ENCODE measurements at regions not wholly inside any gene's neighbourhood (a gene's known extent, or its start where the extent isn't known, plus 50 kb on each side); places are given as distances from the start of the nearest gene placed in this dataset.
A peak's percentile ranks its signal among the peaks of the same experiment; 100 is the strongest.
"Not testable (repeated sequence)": the region's sequence is repeated elsewhere in the genome, so short reads cannot be mapped to it uniquely, and the experiment has no call there.

DNA sequence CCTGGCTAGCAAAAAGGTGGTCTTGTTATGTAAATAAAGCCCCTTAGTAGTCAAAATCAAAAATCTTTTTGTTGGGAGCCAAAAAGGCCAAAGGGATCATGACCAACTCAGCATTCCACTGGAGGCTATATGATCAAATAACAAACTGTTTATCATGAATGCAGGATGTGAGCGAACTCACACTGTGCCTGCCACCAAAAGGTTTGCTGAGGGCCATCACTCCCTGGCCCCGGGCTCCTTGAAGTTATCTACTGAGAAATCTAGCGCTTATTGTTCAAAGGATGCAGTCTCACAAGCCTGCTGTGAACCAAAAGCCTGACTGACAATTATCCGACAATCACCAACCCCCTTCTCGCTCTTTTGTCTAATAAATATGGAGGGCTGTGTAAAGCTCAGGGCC is 107.2 kb upstream of the DDHD1 start:
- DNase-seq: no peak

DNA sequence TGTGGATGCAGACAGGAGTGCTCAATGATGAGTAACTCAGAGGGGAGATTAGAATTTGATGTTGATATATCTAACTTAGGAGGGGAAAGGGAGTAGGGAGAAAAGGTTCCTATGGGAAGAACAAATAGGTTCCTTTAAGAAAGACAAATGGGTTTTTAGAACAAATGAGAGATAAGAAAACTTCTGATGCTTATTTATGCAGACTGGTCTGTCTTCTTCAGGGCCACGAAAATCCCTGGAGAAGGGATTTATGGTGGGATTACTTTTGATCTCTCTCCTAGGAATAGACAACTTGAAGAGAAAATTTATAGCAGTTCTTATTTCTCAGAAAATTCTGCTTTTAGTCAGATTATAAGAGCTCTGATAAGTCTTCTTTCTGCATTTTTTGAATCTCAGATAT is 99.0 kb upstream of the DDHD1 start:
- no peak for DNase-seq

DNA sequence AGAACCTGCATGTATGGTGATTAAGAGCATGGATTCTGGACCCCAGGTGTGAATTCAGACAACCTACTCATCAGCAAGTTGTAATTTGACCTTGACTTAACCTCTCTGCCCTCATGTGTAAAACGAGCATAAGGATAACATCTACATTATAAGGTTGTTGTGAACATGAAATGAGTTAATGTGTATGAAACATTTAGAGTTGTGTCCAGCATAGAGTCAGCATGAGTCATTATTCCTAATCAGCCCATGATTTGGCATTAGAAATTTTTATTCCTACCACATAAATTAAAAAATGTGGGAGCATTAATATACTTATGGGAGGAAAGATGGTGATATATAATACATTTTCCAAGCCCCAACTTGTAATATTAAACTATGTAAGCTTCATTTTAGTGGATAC is 95.9 kb upstream of the DDHD1 start:
- DNase-seq: no peak

DNA sequence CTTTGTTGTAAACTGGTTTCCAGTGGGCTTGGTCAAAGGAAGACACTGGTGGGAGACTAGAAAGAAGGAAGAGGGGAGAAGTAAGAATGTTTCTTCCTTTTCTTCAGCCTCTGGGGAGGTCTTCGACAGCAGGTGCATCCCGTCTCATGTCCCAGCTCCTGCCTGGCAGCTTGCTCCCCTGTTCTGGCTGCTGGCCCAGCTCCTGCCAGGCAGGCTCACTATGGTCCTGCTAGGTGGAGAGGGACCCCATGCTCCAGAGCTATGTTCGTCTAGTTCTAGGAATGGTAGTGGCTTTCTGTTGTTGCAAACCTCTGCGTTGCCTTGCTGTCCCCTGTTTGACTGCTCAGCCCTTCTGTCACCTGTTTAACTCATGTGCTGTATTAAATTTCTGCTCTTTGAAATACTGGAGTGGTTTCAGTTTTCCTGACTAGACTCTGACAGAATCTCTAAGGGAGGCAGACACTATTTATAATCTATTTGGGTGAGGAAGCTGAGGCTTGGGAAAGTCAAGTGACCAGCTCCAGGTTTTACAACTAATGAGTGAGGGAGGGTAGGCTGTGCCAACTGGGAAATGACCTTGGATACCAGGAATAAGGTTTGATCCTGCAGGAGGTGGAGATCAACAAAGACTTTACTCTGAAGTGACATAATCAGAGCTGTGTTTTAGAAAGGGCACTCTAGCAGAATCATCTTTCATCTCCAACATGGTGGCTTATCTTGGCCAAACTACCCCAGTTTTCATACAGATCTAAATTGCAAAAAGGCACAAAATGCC is 94.7 kb upstream of the DDHD1 start:
- DNase-seq: no peak

DNA sequence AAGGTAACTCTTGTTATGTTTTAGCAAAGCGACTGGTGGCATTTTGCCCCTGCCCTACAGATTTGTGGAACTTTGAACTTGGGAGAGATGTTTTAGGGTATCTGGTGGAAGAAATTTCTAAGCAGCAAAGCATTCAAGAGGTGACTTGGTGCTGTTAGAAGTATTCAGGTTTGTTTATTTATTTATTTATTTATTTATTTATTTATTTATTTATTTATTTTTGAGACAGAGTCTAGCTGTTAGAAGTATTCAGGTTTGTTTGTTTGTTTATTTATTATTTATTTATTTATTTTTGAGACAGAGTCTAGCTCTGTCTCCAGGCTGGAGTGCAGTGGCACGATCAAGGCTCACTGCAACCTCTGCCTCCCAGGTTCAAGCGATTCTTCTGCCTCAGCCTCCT is 89.8 kb upstream of the DDHD1 start:
- not testable (repeated sequence) for DNase-seq

DNA sequence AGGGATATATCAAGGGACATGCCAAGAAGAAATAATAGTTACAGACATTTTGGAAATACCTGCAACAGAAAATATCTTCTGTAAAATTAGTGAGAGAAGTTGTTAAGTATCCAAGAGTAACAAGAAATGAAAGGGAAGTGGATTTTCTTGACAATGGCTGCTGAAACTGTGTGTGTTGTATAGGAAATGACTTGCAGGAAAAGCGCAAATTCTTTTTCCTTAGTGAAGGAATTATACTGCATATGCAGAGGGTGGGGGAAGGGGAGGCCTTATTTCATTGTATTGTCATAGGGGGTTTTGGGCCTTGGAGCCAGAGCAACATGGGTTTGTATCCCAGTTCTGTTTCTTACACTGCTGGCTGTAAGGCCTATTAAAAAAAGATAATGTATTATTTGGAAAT is 84.4 kb upstream of the DDHD1 start:
- no peak for DNase-seq

DNA sequence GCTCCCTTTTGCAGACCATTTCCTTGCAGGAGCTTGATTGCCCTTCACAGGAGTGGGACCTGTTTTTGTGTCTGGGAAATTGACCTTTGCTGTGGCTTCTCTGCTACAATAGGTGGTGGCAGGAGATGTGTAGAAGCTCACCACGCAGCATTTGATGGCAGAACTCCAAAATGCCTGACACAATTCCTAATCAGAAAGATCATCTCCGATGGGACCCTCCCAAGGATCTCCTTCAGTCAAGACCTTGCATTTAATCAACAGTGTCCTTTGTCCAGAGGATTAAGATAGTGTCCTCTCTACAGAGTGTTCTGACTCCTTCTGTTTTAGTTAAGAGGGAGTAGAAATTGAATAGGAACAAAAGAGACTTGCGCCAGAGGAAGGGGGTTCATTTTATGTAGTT is 83.6 kb upstream of the DDHD1 start:
- DNase-seq: no peak

DNA sequence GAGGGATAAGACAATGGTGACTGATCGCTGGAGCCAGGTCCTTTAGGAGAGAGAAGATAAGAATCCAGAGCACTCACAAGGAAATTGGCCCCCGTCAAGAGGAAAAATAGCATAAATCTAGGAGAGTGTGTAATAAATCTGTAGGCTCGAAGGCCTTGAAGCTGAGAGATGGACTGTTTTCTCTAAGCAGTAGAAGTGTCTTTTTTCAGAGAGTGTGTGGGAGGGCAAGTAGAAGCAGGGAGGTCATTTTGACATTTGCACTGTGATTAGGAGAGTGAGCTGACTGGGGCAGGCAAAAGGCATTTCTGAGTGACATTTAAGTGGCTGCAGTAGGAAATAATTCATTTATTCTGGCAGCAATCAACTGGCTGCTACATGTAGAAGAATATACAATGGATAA is 78.0 kb upstream of the DDHD1 start:
- DNase-seq: no peak

DNA sequence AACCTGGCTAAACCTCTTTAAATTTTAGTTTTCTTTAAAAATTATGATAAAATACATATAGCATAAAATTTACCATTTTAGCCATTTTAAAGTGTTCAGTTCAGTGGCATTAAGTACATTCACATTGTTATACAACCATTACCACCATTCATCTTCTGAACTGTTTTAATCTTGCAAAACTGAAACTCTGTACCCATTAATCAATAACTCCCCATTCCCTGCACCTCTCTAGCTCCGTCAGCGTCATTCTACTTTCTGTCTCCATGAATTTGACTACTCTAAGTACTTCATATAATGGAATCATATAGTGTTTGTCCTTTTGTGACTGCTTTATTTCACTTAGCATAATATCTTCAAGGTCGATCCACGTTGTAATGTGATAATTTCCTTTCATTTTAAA is 75.8 kb upstream of the DDHD1 start:
- DNase-seq: no peak

DNA sequence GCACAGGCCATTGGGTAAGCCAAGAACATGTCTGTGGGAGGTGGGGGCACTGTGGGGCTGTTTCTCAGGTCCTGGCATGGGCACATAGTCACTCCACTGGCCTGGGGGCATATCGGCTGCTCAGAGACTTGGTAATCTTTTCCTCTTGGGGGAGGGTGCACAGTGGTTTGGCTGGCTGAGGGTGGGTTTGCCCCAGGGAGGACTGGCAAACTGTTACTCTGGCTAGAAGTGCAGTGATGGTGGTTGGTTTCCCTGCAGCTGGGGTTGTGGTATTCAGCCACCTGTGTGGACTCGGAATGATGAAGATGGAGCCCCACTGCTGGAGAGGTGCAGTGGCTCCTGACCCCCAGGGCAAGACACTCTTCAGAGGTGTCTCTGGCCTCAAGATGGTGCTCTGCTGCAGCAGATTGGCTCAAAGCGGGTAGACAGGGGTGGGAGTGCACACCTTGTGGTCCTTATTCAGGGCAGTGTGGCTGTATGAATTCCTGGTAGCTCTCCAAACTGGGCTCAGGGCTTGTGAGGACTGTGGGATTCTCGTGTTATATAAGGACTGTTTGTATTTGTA is 74.1 kb upstream of the DDHD1 start:
- DNase-seq: no peak

DNA sequence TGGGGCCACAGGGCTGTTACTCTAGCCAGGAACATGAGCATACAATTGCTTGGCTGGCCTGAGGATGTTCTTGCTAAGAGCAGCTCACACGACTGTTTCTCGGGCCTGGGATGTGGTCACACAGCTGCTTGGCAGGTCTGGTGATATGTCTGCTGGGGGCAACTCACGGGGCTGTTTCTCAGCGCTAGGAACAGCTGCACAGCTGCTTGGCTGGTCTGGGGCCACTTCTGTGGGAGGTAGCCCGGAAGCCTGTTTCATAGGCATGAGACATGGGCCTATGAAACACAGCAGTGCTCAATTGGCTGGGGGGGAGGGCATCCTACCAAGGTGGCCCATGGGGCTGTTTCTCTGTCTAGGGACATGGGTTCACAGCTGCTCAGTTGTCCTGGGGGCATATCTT is 73.4 kb upstream of the DDHD1 start:
- DNase-seq: no peak

DNA sequence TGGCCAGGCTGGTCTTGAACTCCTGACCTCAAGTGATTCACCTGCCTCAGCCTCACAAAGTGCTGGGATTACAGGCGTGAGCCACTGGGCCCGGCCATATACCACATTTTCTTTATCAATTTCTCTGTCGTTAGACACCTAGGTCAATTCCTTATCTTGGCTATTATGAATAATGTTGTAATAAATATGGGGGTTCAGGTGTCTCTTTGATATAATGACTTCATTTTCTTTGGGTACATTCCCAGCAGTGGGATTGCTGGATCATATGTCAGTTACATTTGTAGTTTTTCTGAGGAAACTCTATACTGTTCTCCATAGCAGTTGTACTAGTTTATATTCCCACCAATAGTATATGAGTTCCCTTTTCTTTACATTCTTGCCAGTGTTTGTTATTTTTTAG is 67.8 kb upstream of the DDHD1 start:
- no peak for DNase-seq

DNA sequence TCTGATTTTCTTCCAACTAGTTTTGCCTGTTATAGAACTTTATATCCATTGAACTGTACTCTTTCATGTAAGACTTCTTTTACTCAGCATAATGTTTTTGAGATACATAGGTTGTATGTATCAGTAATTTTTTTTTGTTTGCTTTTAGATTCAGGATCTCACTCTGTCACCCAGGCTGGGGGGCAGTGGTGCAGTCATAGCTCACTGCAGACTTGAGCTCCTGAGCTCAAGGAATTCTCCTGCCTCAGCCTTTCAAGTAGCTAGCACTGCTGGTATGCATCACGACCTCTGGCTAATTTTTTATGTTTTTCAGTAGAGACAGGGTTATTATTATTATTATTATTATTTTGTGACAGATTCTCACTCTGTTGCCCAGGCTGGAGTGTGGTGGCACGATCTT is 65.0 kb upstream of the DDHD1 start:
- DNase-seq: no peak

DNA sequence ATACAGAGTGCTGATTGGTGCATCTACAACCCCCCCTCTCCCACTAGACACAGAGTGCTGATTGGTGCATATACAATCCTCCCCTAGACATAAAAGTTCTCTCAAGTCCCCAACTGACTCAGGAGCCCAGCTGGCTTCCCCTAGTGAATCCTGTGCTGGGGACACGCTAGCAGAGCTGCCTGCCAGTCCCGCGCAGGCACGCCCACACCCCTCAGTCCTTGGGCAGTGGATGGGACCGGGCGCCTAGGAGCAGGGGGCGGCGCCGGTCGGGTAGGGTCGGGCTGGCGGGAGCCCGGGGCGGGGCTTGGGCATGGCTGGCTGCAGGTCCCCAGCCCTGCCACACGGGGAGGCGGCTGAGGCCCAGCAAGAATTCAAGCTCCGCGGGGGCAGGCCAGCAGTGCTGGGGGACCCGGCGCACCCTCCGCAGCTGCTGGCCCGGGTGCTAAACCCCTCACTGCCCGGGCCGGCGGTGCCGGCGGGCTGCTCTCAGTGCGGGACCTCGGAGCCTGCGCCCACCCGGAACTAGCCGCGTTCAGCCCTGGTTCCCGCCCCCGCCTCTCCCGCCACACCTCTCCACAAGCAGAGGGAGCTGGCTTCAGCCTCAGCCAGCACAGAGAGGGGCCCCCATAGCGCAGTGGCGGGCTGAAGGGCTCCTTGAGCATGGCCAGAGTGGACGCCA is 64.3 kb upstream of the DDHD1 start:
- DNase-seq: peak; percentile 80

DNA sequence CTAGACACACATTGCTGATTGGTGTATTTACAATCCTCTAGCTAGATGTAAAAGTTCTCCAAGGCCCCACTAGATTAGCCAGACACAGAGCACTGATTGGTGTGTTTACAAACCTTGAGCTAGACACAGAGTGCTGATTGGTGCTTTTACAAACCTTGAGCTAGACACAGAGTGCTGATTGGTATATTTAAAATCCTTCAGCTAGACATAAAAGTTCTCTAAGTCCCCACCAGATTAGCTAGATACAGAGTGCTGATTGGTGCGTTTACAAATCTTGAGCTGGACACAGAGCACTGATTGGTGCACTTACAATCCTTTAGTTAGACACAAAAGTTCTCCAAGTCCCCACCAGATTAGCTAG is 63.8 kb upstream of the DDHD1 start:
- DNase-seq: not testable (repeated sequence)

DNA sequence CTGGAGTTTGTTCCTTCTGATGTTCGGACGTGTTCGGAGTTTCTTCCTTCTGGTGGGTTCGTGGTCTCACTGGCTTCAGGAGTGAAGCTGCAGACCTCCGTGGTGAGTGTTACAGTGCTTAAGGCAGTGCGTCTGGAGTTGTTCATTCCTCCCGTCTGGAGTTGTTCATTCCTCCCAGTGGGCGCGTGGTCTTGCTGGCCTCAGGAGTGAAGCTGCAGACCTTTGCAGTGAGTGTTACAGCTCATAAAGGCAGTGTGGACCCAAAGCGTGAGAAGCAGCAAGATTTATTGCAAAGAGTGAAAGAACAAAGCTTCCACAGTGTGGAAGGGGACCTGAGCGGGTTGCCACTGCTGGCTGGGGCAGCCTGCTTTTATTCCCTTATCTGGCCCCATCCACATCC is 63.4 kb upstream of the DDHD1 start:
- DNase-seq: not testable (repeated sequence)

DNA sequence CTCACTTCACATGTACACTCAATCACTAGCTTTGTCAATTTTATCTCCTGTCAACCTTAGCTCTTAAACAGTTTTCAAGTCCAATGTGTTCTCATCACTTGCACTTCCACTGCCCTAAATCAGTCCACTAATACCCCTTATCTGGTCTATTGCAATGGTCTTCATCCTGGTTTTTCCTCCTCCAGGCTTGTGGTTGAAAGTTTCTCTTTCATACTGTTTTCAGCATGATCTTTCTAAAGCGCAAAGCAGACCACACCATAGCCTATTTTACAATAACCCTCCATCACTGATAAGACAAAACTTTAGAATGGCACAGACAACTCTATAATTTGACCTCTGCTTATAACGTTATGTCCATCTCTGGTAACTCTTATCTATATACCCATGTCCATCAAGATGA is 62.0 kb upstream of the DDHD1 start:
- no peak for DNase-seq

DNA sequence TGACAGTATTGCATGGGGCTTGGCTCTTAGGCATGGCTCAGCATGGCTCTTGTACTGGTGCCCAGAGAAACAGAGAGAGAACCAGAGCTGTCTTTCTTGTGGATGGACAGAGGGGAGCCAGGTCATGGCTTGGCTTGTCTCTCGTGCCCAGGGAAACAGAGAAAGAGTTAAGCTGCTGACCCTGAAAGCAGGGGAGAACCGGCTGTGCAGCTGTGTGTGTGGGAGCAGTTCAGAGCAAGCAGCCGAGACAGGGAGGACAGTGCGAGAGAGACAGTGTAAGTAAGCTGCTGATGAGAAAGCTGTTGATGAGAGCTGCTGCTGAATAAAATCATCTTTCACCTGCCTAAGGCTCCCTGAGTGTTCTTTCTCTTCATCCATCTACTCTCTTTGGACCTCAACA is 61.3 kb upstream of the DDHD1 start:
- DNase-seq: no peak

DNA sequence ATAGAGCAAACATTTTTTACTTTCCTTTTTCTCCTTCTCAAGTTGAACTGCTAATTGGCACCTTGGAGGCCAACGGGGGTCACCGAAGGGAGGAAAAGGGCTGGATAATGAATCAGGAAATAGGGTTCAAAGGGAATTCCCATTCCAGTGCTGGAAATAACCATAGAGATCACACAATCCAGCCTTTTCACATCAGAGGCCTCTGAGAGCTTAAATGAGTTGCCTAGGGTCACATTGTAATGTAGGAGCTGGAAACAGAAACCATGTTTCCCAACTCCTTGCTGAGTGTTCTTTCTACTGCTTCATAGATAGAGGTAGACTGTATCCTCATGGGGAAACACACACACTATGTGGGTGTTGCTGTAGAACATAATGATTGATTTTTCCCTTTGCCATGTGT is 60.6 kb upstream of the DDHD1 start:
- DNase-seq: no peak

DNA sequence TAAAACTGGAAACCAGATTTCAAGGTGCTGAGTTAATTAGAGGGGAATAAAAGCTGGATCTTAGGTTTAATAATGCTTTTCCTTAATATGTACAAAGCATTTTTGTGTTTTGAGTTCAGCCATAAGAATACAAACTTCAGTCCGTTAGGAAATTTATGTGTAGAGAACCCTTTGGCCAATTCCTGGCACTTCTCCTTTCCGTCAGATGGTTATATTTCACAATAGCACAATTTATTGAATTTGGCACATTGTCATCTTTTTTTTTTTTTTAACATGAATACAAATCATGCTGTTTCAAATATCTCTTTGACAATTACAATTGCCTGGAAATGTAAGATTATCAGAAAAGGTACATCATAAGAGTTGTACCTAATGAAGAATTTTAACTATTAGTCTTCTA is 56.2 kb upstream of the DDHD1 start:
- no peak for DNase-seq
